ENCODE measurements at regions not wholly inside any gene's neighbourhood (a gene's known extent, or its start where the extent isn't known, plus 50 kb on each side); places are given as distances from the start of the nearest gene placed in this dataset.

DNA sequence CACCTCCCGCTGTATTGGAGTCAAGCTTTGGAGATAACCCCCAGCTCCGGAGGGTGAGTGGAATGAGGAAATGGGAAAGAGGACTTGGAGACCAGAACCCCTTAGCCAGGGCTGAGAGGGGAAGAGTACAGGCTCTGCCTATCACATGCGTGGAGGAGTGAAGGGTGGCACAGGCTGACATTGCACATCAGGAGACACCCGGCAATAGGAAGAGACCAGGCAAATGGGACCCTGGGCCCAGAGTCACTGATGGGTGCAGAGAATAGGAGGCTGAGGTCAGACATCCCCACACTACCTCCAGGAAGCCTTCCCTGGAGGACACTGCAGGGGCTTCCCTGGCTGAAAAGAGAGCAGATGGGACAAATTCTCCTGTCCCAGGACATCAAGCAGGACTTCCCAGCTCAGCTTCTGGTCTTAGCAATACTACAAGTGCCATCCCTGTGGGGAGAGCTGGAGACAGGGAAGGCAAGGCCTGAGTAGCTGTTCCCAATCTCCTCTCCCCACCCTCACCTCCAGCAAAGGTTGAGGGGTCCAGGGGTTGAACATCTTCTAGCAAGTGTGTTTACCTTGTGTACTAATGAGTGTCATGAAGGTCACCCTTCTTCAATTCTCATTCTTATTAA lies 160.7 kb downstream of the BUD13 start:
- Histone ChIP-seq H3K9ac (no peak overlapping the region), H4K20me1 (ENCODE audit: insufficient read depth) (no peaks in the 10 kb centered on the region), H3K9me3 (no peaks in the 10 kb centered on the region), H3K27ac (ENCODE audit: low read depth in 2 of 2, low read length in 1 of 2) (no peak overlapping the region), H2AFZ (ENCODE audit: low read depth) (no peak overlapping the region), H3F3A (replicated peaks; ENCODE audit: insufficient read depth) (no peaks in the 10 kb centered on the region), H3K4me2 (no peak overlapping the region), H3K27me3 (ENCODE audit: insufficient read depth) (no peaks in the 10 kb centered on the region; the same call in none of the 2 replicates), H3K9me2 (no peaks in the 10 kb centered on the region), H3K36me3 (replicated peaks in 1 of 2; ENCODE audit: control insufficient read depth in 1 of 2, insufficient read depth in 2 of 2, low read length in 1 of 2) (no peaks in the 10 kb centered on the region), H3K79me2 (ENCODE audit: insufficient read depth) (no peaks in the 10 kb centered on the region), H3K4me3 (ENCODE audit: low read depth in 2 of 2, low read length in 1 of 2) (no peak overlapping the region), H3K4me1 (ENCODE audit: control insufficient read depth in 1 of 2, insufficient read depth in 2 of 2, low read depth in 1 of 2, low read length in 1 of 2) (peaks cover 0 to 3% of the 10 kb centered on the region in 2 experiments; a peak in 1 of 4 replicates)
- POLR2A ChIA-PET, result no interaction called here
- TF ChIP-seq NFIC (IDR thresholded peaks at IDR 0.05; ENCODE audit: borderline replicate concordance) (no peak), RXRA (IDR thresholded peaks at IDR 0.05; ENCODE audit: borderline replicate concordance, low read depth) (no peak), FOXM1 (IDR thresholded peaks at IDR 0.05; ENCODE audit: low read depth) (no peak), EP300 (IDR thresholded peaks at IDR 0.05; ENCODE audit: borderline replicate concordance in 1 of 2, low read depth in 1 of 2, low read length in 1 of 2) (no peak), NRF1 (IDR thresholded peaks at IDR 0.05; ENCODE audit: low read depth, low read length) (no peak), ZBTB33 (IDR thresholded peaks at IDR 0.05; ENCODE audit: borderline replicate concordance, low read depth) (no peak), MAX (IDR thresholded peaks at IDR 0.05; ENCODE audit: low read depth) (no peak), EZH2phosphoT487 (IDR thresholded peaks at IDR 0.05; ENCODE audit: borderline replicate concordance, low read depth) (no peak), RAD21 (IDR thresholded peaks at IDR 0.05; ENCODE audit: low read length) (no peak), RFX5 (IDR thresholded peaks at IDR 0.05; ENCODE audit: low read length) (no peak)
- TF ChIP-seq, protein P1, sequence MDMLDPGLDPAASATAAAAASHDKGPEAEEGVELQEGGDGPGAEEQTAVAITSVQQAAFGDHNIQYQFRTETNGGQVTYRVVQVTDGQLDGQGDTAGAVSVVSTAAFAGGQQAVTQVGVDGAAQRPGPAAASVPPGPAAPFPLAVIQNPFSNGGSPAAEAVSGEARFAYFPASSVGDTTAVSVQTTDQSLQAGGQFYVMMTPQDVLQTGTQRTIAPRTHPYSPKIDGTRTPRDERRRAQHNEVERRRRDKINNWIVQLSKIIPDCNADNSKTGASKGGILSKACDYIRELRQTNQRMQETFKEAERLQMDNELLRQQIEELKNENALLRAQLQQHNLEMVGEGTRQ (IDR thresholded peaks at IDR 0.05; ENCODE audit: borderline replicate concordance, low read depth, low read length), result no peak
- TF ChIP-seq, protein P2, sequence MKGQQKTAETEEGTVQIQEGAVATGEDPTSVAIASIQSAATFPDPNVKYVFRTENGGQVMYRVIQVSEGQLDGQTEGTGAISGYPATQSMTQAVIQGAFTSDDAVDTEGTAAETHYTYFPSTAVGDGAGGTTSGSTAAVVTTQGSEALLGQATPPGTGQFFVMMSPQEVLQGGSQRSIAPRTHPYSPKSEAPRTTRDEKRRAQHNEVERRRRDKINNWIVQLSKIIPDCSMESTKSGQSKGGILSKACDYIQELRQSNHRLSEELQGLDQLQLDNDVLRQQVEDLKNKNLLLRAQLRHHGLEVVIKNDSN (IDR thresholded peaks at IDR 0.05; ENCODE audit: borderline replicate concordance, low read depth), result no peak
- TF ChIP-seq, protein P3, sequence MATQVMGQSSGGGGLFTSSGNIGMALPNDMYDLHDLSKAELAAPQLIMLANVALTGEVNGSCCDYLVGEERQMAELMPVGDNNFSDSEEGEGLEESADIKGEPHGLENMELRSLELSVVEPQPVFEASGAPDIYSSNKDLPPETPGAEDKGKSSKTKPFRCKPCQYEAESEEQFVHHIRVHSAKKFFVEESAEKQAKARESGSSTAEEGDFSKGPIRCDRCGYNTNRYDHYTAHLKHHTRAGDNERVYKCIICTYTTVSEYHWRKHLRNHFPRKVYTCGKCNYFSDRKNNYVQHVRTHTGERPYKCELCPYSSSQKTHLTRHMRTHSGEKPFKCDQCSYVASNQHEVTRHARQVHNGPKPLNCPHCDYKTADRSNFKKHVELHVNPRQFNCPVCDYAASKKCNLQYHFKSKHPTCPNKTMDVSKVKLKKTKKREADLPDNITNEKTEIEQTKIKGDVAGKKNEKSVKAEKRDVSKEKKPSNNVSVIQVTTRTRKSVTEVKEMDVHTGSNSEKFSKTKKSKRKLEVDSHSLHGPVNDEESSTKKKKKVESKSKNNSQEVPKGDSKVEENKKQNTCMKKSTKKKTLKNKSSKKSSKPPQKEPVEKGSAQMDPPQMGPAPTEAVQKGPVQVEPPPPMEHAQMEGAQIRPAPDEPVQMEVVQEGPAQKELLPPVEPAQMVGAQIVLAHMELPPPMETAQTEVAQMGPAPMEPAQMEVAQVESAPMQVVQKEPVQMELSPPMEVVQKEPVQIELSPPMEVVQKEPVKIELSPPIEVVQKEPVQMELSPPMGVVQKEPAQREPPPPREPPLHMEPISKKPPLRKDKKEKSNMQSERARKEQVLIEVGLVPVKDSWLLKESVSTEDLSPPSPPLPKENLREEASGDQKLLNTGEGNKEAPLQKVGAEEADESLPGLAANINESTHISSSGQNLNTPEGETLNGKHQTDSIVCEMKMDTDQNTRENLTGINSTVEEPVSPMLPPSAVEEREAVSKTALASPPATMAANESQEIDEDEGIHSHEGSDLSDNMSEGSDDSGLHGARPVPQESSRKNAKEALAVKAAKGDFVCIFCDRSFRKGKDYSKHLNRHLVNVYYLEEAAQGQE (IDR thresholded peaks at IDR 0.05; ENCODE audit: low read depth, low read length), result no peak
- no peak for DNase-seq
- CTCF ChIA-PET, result no interaction called here
- 43% methylated on average over 4 of the region's 4 CpGs for WGBS (ENCODE audit: low lambda C conversion rate)

Data from SK-N-SH (cell line).